ENCODE measurements at regions not wholly inside any gene's neighbourhood (a gene's known extent, or its start where the extent isn't known, plus 50 kb on each side); places are given as distances from the start of the nearest gene placed in this dataset.
"Not testable (repeated sequence)": the region's sequence is repeated elsewhere in the genome, so short reads cannot be mapped to it uniquely, and the experiment has no call there.

- peak in 1 of 2 donors; percentile 56 for DNase-seq
These were observed 115.0 kb upstream of the VEPH1 start for GRCh38 chr3:157618075-157618760.

DNA sequence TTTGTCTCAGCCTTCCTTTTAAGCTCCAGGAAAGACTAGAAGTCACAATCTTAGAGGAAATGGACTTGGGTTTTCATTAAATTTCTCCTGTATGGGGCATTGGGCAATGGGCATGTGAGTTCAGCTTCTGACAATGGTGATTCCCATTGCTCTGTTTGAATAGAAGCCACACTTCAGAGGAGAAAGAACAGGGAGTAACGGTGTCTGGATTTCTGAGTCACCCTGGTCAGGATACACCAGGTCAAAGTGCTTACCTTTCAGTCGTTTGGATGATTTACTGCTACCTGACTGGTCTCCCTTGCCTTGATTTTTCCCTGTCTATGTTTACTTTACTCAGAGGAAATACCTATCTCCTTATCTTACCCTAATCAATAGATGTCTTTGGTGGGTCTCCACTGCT, 111.7 kb upstream of the VEPH1 start:
- no peak for DNase-seq

- DNase-seq, result no peak
These were observed 108.4 kb upstream of the VEPH1 start for GRCh38 chr3:157611536-157612076.

DNA sequence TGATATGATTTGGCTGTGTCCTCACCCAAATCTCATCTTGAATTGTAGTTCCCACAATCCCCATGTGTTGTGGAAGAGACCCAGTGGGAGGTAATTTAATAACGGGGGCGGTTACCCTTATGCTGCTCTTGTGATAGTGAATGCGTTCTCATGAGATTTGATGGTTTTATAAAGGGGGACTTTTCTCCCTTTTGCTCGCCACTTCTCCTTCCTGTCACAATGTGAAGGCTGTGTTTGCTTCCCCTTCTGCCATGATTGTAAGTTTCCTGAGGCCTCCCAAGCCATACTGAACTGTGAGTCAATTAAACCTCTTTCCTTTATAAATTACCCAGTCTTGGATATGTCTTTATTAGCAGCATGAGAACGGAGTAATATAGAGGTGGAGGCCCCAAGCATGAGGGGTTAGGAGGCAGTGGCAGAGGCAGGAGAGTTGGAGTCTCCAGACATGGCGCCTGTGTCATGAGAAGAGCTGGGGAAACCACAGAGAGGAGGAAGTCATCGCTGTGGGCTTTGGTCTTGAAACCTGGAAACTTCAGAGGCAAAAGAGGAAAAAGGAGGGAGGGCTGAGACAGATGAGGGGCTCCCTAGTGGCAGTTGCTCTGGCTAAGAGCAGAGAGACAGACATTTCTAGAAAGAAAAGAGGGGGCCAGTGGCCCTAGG, 107.8 kb upstream of the VEPH1 start:
- DNase-seq, result no peak

GRCh38 chr3:157607826-157608405, 104.7 kb upstream of the VEPH1 start:
- no peak for DNase-seq

DNA sequence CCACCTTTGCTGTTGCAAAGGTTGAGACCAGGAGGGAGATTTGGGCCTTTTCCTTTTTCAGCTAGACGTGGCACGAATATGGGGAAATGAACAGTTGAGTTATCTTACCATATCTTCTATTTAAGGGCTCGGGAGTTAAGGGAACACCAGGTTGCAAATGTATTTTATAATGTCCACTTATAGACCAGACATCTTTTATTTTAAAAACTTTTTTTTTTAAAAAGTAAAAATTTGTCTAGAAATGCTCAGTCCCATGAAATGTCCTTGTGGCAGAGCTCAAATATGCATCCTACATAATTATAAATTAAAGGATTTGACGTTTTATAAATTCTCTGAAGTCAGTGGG, 103.6 kb upstream of the VEPH1 start:
- no peak for DNase-seq

DNA sequence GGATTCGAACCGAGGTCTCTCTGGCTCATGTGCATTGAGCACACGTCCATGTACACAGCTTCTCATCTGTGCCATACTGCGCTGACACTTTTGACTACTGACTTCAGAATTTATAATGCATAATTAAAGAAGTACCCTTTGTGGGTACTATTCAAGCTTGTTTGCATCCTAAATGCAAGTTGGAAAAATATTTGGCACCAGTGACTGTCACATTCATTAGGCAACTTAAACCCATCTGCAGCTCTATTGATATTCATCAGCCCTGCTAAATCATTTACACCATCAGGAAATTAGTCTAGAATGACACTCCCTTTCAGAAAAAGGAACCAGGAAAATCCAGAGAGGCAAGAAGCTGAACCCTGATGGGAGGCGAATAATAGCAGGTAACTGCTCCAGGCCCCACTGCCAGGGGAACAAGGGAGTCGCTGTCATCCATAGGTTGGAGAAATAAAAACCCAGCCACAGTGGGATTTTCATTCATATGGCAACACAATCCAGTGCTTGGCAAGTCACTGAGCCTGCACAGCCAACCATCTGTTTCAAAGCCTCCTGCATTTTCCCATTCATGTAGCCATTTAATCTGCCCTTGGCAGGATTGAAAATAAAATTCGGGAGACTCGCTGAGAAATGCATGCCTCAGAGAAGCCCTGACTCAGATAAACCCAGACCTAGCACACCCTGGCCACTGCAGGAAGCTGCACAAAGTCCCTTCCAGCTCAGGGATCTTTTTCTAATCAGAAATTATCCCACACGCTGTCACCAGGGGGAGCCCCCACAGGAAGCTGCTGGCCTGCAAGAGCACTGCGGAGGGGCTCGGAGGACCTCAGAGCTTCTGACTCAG, 103.0 kb upstream of the VEPH1 start:
- peak; percentile 8 to 33 for DNase-seq

GRCh38 chr3:157605356-157605755, 102.1 kb upstream of the VEPH1 start:
- DNase-seq, result no peak

- no peak for DNase-seq
These were observed 99.2 kb upstream of the VEPH1 start for GRCh38 chr3:157602424-157602823.

GRCh38 chr3:157595259-157595658, 92.0 kb upstream of the VEPH1 start:
- DNase-seq, result no peak

GRCh38 chr3:157594413-157594812, 91.2 kb upstream of the VEPH1 start:
- no peak for DNase-seq

DNA sequence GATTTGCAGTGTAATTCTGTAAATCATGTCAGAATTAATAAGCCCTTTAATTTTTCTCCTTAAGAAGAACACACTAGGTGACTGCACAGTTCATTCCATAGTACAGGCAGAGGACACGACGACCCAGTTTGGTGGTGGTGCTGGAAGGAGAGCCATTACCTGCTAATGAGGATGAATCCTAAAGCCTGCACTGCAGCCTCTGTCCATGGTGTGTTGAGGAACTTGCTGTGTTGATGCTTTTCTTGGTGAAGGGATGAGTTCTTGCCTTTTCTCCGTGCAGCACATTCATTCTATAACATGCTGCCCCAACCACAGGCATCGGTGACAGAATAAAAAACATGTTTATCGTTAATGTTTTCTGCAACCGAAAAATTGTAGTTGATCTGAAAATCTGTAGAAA, 89.6 kb upstream of the VEPH1 start:
- no peak for DNase-seq

DNA sequence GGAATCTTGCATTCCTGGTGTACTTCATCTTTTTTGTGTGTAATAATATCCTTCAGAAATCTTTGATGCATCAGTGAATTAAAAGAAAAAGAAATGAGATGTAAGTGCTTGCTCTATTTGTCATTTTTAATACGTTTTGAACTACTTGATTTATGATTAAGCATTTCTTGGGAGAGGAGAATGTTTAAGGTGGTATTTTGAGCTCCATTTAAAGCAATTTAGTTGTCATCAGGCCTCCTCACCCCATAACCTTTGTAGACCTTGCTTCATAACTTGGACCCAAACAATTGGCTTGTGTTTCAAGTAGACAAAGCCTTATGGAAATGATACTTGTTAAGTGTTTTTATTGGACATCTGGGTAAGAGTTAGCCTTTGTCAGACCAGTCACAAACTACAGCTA, 87.1 kb upstream of the VEPH1 start:
- DNase-seq, result no peak

DNA sequence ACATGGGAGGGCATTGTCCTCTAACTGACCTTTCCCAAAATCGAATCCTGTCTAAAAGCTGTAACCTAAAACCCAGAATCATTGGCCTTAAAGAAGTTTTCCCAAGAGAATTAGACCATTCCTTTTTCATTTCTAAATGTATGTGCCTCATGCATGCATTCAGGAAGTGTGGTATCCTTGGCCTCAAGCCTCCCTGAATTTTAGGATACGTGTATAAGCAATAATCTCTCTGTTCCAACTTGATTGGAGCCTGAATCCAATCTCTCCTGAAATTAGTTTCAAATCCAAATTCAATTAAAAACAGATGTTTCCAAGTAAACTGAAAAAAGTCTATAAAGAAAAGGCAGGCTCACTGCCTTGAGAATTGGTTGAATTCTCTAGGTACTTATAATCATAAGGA, 86.0 kb upstream of the VEPH1 start:
- no peak for DNase-seq

GRCh38 chr3:157588386-157589060, 85.3 kb upstream of the VEPH1 start:
- DNase-seq, result no peak

- DNase-seq, result no peak
These were observed 83.1 kb upstream of the VEPH1 start for GRCh38 chr3:157586293-157586692.

DNA sequence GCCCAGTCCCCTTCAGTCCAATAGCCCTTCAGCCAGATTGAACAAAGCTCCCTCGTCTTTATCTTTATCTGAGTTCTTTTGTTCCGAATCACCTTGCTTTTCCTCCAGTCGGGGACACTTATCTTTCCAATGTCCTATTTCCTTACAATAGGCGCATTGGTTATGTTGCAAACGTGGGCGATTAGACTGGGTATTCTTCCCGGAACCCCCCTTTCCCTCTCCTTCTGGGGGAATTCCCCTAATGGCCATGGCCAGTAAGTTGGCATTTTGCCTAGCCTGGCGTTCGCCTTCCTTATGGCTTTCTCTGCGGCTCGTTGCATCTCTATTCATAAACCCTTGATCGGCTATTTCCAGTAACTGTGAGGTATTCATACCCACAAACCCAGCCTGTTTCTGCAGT, 82.2 kb upstream of the VEPH1 start:
- DNase-seq, result no peak

DNA sequence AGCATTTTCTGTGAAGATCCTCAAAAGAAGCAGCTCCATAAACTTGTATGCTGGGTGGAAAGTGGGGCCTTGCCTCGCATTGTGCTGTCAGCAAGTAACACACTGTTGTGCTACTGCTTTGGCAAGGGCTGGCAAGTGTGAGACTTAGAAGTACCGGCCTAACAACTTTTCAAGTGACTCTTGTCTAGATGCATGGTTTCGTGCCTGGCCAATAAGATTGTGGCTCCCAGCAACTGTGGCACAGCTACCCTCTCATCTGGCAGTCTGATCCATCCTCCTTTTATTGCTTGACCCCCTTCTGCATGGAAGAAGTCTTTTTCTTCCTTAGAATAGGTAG, 79.4 kb upstream of the VEPH1 start:
- DNase-seq, result no peak

GRCh38 chr3:157581956-157582636, 78.9 kb upstream of the VEPH1 start:
- DNase-seq, result not testable (repeated sequence)

DNA sequence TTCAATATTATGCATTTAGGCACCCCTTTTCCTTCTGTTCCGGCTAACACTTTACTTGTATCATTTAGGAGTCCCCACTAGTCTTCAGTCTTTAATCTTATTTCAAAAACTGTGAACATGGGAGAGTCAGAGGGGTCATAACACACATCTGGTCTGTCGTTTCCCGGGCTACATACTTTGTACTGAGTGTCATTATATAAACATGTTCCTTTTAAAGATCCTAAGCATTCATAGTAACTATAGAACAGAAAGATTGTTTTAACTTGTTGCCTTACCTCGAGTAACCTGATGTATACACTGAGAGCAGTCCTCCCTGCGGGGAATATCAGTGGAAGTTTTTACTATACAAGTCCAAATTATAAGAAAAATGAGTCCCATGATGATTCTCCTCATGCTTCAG, 78.2 kb upstream of the VEPH1 start:
- no peak for DNase-seq

DNA sequence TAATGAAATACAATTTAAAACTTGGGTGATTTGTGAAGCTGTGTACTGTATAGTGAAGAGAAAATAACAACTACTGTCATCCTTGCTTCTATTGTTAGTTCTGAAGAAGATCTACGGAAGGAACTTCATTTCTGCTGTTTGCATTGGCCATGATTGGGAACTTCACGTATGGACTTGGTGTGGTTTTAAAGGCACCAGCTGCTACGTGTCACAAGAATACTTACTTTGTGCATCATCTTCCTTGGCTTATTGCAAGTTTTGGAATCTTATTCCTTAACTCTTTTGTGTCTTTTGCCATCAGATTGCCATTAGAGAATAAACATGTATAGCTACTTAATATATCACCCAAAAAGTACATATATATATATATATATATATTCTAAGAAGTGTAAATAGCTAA, 75.0 kb upstream of the VEPH1 start:
- no peak for DNase-seq

DNA sequence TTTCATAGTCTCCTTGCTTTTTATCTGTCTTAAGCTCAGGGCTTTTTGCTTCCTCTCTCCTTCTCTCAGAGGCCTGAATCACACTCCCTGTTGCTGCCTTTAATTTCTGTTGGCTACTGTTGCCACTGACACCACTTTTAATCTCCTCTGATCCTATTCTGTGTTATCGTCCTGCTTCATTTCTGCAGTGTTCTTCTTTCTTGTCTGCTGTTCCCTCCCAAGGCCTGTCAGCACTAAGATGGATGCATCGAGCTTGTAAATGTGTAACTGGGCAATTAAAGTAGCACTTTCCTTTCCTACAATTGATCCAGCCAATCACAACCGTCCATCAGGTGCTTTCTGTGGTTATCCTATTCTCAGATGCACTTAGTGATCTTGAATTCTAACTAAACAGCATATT, 71.3 kb upstream of the VEPH1 start:
- DNase-seq, result no peak
